ENCODE measurements at regions not wholly inside any gene's neighbourhood (a gene's known extent, or its start where the extent isn't known, plus 50 kb on each side); places are given as distances from the start of the nearest gene placed in this dataset.
"Not testable (repeated sequence)": the region's sequence is repeated elsewhere in the genome, so short reads cannot be mapped to it uniquely, and the experiment has no call there.

DNA sequence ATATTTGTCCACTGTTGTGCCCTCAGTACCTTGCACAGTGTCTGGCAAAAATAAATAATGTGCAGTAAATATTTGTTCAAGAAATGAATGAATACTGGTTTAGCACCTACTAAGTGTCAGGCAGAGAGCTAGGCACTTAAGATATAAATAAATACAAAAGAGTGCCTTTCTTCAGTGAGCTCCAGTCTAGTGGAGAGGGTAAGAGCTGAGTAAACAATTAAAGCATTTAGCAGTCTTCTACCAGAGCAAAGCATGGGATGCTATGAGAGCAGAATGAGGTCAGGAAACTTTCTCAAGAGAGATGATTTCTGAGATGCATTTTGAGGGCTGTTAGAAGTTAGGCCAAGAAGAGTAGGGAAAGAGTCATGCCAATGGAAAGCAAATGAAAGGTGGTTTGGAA, 314.7 kb downstream of the DSC3 start:
- H3K36me3 ChIP-seq (ENCODE audit: insufficient read depth): no peaks in the 10 kb centered on the region
- H3K4me1 ChIP-seq (ENCODE audit: insufficient read depth): no peaks in the 10 kb centered on the region
- no peak for DNase-seq (ENCODE audit: extremely low spot score)
- no peak overlapping the region for H3K27ac ChIP-seq (ENCODE audit: low read depth)
- no peak overlapping the region for H3K4me3 ChIP-seq (ENCODE audit: low read depth, low read length)

DNA sequence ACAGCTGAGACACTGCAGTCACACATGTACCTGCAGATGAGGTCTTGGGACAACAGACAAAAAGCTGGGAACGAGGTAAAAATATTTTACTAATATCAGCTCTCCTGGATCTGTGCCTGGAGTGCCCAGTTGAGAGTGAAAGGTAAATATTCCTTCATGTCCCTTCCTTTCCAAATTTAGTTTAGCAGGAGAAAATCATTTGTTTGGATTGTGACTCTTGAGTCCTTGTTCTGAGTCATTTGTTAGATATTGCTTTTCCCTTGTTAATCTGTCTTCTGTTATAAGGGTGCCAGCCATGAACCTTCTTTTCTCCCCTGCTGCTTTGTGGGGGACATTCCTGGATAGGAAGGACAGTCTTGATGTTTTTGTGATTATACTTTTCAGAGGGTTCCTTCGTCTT, 329.2 kb downstream of the DSC3 start:
- Histone ChIP-seq H3K27ac (ENCODE audit: low read depth) (no peak overlapping the region), H3K4me3 (ENCODE audit: low read depth, low read length) (no peak overlapping the region), H3K36me3 (ENCODE audit: insufficient read depth) (no peaks in the 10 kb centered on the region), H3K4me1 (ENCODE audit: insufficient read depth) (no peaks in the 10 kb centered on the region)
- no peak for DNase-seq (ENCODE audit: extremely low spot score)
- WGBS: 63% methylated on average over 2 of the region's 2 CpGs

GRCh38 chr18:30712383-30712782, 330.2 kb downstream of the DSC3 start:
- no peak overlapping the region for H3K4me3 ChIP-seq (ENCODE audit: low read depth, low read length)
- DNase-seq (ENCODE audit: extremely low spot score): no peak
- WGBS: 48% methylated on average over 3 of the region's 3 CpGs
- no peak overlapping the region for H3K27ac ChIP-seq (ENCODE audit: low read depth)
- H3K36me3 ChIP-seq (ENCODE audit: insufficient read depth): no peaks in the 10 kb centered on the region
- no peaks in the 10 kb centered on the region for H3K4me1 ChIP-seq (ENCODE audit: insufficient read depth)

DNA sequence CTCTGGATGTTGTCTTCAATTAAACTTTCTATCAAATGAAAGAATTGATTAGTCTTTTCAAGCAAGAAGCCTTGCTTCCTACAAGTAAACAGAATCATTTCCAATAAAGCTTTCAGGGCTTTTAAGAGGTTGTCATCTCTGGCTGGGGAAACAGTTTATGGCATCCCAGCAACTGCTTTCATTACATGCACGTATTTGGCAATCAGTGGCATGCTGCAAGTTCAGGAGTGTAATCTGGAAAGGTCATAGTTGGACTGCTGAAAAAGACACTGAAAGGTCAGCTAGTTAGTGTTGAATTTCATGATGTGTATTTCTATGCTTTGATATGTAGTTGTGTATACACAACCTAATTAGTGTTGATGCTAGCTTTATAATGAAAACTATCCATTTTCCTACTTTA, 332.9 kb downstream of the DSC3 start:
- WGBS: 29% methylated on average over 1 of the region's 1 CpG
- no peak overlapping the region for H3K4me3 ChIP-seq (ENCODE audit: low read depth, low read length)
- H3K27ac ChIP-seq (ENCODE audit: low read depth): no peak overlapping the region
- H3K4me1 ChIP-seq (ENCODE audit: insufficient read depth): no peaks in the 10 kb centered on the region
- DNase-seq (ENCODE audit: extremely low spot score): no peak
- H3K36me3 ChIP-seq (ENCODE audit: insufficient read depth): no peaks in the 10 kb centered on the region

GRCh38 chr18:30705943-30706342, 336.6 kb downstream of the DSC3 start:
- Histone ChIP-seq H3K36me3 (ENCODE audit: insufficient read depth) (no peaks in the 10 kb centered on the region), H3K4me1 (ENCODE audit: insufficient read depth) (no peaks in the 10 kb centered on the region), H3K27ac (ENCODE audit: low read depth) (no peak overlapping the region), H3K4me3 (ENCODE audit: low read depth, low read length) (no peak overlapping the region)
- 44% methylated on average over 4 of the region's 4 CpGs for WGBS
- DNase-seq (ENCODE audit: extremely low spot score): no peak

DNA sequence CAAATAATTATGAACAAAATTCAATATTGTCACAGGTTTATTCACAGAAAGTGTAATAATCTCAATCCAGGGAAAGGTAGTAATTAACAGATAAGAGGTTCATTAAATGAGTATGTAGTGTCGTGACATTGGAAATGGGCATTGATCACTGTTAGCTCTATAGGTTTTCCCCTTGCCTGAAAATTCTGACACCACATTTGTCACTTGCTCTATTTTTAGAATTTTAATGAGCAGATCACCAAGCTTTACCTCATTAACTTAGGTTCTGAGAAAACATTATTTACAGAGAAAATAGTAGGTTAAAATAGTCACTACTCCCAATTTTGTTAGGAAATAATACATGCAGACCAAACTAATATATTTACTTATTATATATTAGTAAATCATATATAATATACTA, 344.0 kb downstream of the DSC3 start:
- no peak overlapping the region for H3K4me3 ChIP-seq (ENCODE audit: low read depth, low read length)
- no peak overlapping the region for H3K27ac ChIP-seq (ENCODE audit: low read depth)
- no peak for DNase-seq (ENCODE audit: extremely low spot score)
- 97% methylated on average over 1 of the region's 1 CpG for WGBS
- no peaks in the 10 kb centered on the region for H3K36me3 ChIP-seq (ENCODE audit: insufficient read depth)
- H3K4me1 ChIP-seq (ENCODE audit: insufficient read depth): no peaks in the 10 kb centered on the region

GRCh38 chr18:30696201-30696600, 346.3 kb downstream of the DSC3 start:
- 91% methylated on average over 5 of the region's 5 CpGs for WGBS
- no peak overlapping the region for H3K4me3 ChIP-seq (ENCODE audit: low read depth, low read length)
- H3K36me3 ChIP-seq (ENCODE audit: insufficient read depth): no peaks in the 10 kb centered on the region
- no peak overlapping the region for H3K27ac ChIP-seq (ENCODE audit: low read depth)
- DNase-seq (ENCODE audit: extremely low spot score): no peak
- no peaks in the 10 kb centered on the region for H3K4me1 ChIP-seq (ENCODE audit: insufficient read depth)

- Histone ChIP-seq H3K4me1 (ENCODE audit: insufficient read depth) (no peaks in the 10 kb centered on the region), H3K4me3 (ENCODE audit: low read depth, low read length) (no peak overlapping the region), H3K27ac (ENCODE audit: low read depth) (no peak overlapping the region), H3K36me3 (ENCODE audit: insufficient read depth) (no peaks in the 10 kb centered on the region)
- WGBS: 96% methylated on average over 3 of the region's 3 CpGs
- no peak for DNase-seq (ENCODE audit: extremely low spot score)
These were observed 347.8 kb downstream of the DSC3 start for GRCh38 chr18:30694773-30695172.

DNA sequence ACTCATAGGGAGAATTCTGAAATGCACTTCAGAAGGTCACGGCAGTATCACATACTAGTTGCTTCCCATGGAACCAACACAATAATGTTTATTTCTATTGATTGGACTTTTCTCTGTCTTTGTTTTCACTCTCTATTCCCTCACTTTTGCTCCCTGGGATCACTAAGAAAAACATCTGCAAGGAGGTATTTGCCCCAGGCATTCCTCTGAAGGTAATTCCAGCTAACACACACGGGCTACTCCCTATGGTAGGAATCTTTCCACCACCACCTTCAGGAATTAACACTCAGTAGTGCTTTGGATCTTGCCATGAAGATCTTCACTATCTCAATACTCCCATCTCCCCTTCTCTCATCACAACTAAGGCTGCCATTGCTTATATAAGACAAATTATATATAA, 353.3 kb downstream of the DSC3 start:
- Histone ChIP-seq H3K27ac (ENCODE audit: low read depth) (no peak overlapping the region), H3K4me1 (ENCODE audit: insufficient read depth) (no peaks in the 10 kb centered on the region), H3K36me3 (ENCODE audit: insufficient read depth) (no peaks in the 10 kb centered on the region), H3K4me3 (ENCODE audit: low read depth, low read length) (no peak overlapping the region)
- no peak for DNase-seq (ENCODE audit: extremely low spot score)
- 80% methylated on average over 2 of the region's 2 CpGs for WGBS

GRCh38 chr18:30687501-30687900, 355.0 kb downstream of the DSC3 start:
- Histone ChIP-seq H3K4me1 (ENCODE audit: insufficient read depth) (no peaks in the 10 kb centered on the region), H3K4me3 (ENCODE audit: low read depth, low read length) (no peak overlapping the region), H3K27ac (ENCODE audit: low read depth) (no peak overlapping the region), H3K36me3 (ENCODE audit: insufficient read depth) (no peaks in the 10 kb centered on the region)
- no peak for DNase-seq (ENCODE audit: extremely low spot score)
- WGBS: 85% methylated on average over 2 of the region's 2 CpGs

DNA sequence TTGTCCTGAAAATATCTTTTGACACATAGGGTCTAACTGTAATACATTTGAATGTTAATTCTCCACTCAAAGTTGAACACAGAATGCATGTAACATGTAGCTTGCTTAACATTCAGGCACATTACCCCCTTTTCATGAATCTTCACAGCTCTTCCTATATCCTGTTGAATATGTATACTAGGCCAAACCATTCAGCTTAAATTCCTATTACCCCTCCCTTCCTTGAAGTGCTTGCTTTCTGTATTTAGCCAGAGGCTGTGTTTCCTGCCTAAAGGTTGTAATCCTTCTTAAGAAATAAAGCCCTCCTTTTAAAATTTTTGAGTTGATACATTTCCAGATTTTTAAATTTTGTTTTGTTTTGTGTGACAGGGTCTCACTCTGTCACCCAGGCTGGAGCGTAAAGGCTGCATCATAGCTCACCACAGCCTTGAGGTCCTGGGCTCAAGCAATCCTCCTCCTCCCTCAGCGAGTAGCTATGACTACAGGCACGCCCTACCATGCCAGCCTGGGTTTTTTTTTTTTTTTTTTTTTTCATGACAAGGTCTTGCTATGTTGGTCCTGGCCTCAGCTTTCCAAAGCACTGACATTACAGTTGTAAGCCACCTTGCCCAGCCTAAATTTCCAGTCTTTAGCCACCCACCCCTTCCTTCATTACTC, 357.6 kb downstream of the DSC3 start:
- peak overlapping the region; percentile 10 for H3K27ac ChIP-seq (ENCODE audit: low read depth)
- no peaks in the 10 kb centered on the region for H3K36me3 ChIP-seq (ENCODE audit: insufficient read depth)
- H3K4me3 ChIP-seq (ENCODE audit: low read depth, low read length): no peak overlapping the region
- no peak for DNase-seq (ENCODE audit: extremely low spot score)
- 69% methylated on average over 3 of the region's 3 CpGs for WGBS
- no peaks in the 10 kb centered on the region for H3K4me1 ChIP-seq (ENCODE audit: insufficient read depth)

DNA sequence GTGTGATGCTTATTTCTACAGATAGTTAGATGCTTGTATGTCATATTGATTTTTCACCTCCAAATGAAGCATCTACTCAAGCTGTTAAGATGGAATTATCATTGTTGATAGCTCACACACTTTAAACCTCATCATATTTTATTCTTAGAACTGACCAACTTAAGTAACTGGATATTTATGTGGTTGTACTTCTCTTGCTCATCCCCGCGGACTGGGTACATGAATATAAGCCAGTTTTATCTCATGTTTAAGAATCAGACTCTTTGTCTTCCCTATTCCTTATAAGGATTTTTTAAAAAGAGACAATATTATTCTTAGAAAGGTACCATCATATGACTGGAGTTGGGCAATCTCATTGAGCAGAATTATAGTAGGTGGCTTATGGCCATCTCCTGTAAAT, 358.7 kb downstream of the DSC3 start:
- DNase-seq (ENCODE audit: extremely low spot score): no peak
- 69% methylated on average over 2 of the region's 2 CpGs for WGBS
- no peak overlapping the region for H3K27ac ChIP-seq (ENCODE audit: low read depth)
- H3K4me1 ChIP-seq (ENCODE audit: insufficient read depth): no peaks in the 10 kb centered on the region
- H3K36me3 ChIP-seq (ENCODE audit: insufficient read depth): no peaks in the 10 kb centered on the region
- H3K4me3 ChIP-seq (ENCODE audit: low read depth, low read length): no peak overlapping the region

- H3K4me3 ChIP-seq (ENCODE audit: low read depth, low read length): no peak overlapping the region
- 11% methylated on average over 1 of the region's 1 CpG for WGBS
- DNase-seq (ENCODE audit: extremely low spot score): no peak
- no peaks in the 10 kb centered on the region for H3K4me1 ChIP-seq (ENCODE audit: insufficient read depth)
- H3K36me3 ChIP-seq (ENCODE audit: insufficient read depth): no peaks in the 10 kb centered on the region
- H3K27ac ChIP-seq (ENCODE audit: low read depth): no peak overlapping the region
These were observed 359.9 kb downstream of the DSC3 start for GRCh38 chr18:30682672-30683071.

DNA sequence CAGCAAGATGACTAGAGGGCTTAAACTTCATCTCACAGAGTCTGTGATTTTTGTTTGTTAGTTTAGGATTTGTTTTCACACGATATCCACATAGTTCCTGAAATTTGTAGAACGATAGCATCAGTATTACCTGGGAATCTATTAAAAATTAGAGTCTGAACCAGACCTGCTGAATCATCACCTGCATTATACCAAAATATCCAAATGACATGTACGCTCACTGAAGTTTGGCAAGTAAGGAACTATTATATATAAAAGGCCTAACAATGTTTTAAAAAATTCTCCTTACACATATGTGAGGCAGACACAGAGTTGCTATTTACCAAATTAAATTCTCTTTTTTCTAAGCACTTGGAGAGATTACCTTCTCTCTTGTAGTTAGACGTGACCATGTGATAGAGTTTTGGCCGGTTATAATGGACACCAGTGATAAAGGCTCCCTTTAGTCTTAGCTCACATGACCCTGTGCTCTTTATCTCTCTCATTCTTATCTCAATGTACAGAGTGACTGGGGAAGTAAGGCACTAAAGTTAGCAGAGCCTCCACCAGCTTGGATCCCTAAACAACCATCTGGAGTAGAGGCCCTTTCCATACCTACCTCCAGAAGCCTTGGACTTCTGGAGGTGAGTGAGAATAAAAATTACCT, 363.1 kb downstream of the DSC3 start:
- 81% methylated on average over 5 of the region's 5 CpGs for WGBS
- no peak overlapping the region for H3K27ac ChIP-seq (ENCODE audit: low read depth)
- H3K4me3 ChIP-seq (ENCODE audit: low read depth, low read length): no peak overlapping the region
- H3K36me3 ChIP-seq (ENCODE audit: insufficient read depth): no peaks in the 10 kb centered on the region
- H3K4me1 ChIP-seq (ENCODE audit: insufficient read depth): no peaks in the 10 kb centered on the region
- DNase-seq (ENCODE audit: extremely low spot score): no peak

- H3K27ac ChIP-seq (ENCODE audit: low read depth); DNase-seq (ENCODE audit: extremely low spot score); H3K4me3 ChIP-seq (ENCODE audit: low read depth, low read length); H3K36me3 ChIP-seq (ENCODE audit: insufficient read depth); H3K4me1 ChIP-seq (ENCODE audit: insufficient read depth): not testable (repeated sequence)
- WGBS: 94% methylated on average over 5 of the region's 5 CpGs
These were observed 364.7 kb downstream of the DSC3 start for GRCh38 chr18:30677813-30678212.
